SK-N-MC (cell line): ENCODE measurements at regions not wholly inside any gene's neighbourhood (a gene's known extent, or its start where the extent isn't known, plus 50 kb on each side); places are given as distances from the start of the nearest gene placed in this dataset.

Experiments used
- EZH2 ChIP-seq: fragments of 200-600 bp; sonication (generic); IDR thresholded peaks from one replicate; pipeline ENCODE4 v1.6.1; 2017; ENCODE audit warnings: antibody characterized with exemption
- POLR2AphosphoS5 ChIP-seq: IDR thresholded peaks from 2 replicates; pipeline ENCODE4 v1.6.1; 2012; ENCODE audit warnings: mild to moderate bottlenecking, low read depth, low read length, borderline replicate concordance

- TF ChIP-seq EZH2 (no peak), POLR2AphosphoS5 (no peak)
Measured at GRCh38 chr14:93869427-93869826, 57.7 kb upstream of the FAM181A start.
